Common myeloid progenitor, CD34-positive (primary cell): ENCODE measurements at regions not wholly inside any gene's neighbourhood (a gene's known extent, or its start where the extent isn't known, plus 50 kb on each side); places are given as distances from the start of the nearest gene placed in this dataset.

Source experiments
- CTCF ChIA-PET: fragments of 350-600 bp; sonication (Branson Sonifier 250); formaldehyde crosslinking; loops from one replicate; lab custom pipeline; 2021; ENCODE audit warnings: antibody characterized with exemption; lab: Charles Lee
- POLR2A ChIA-PET: fragments of 350-600 bp; sonication (Branson Sonifier 250); formaldehyde crosslinking; loops from one replicate; lab custom pipeline; 2021; ENCODE audit warnings: antibody characterized with exemption; lab: Charles Lee
- DNase-seq, 3 donors: peaks; one replicate each; pipeline versions ENCODE4 v3.0.0 to v3.0.0-alpha.2; 2013
- H3K27ac ChIP-seq, 2 experiments: 1 replicate in 1 of 2; 2 replicates in 1 of 2; pipeline ENCODE4 v1.7.0; 2013; ENCODE audit warnings: inconsistent platforms in 2 of 2, low read length in 2 of 2, mild to moderate bottlenecking in 2 of 2, low read depth in 1 of 2, moderate library complexity in 1 of 2; ENCODE audit not compliant: severe bottlenecking in 2 of 2, insufficient read depth in 1 of 2, poor library complexity in 1 of 2
- H3K27me3 ChIP-seq, 5 experiments: replicated peaks in 2 of 5; 1 replicate in 3 of 5; 2 replicates in 2 of 5; pipeline versions ENCODE4 v1.6.1 to v1.7.0; 2013; ENCODE audit warnings: low read length in 4 of 5, mild to moderate bottlenecking in 2 of 5, moderate library complexity in 2 of 5, inconsistent platforms in 1 of 5; ENCODE audit not compliant: insufficient read depth in 5 of 5, control insufficient read depth in 4 of 5
- H3K36me3 ChIP-seq, 4 experiments: 1 replicate in 2 of 4; 2 replicates in 2 of 4; pipeline versions ENCODE4 v1.6.1 to v1.7.0; 2013; ENCODE audit warnings: low read length in 3 of 4, control low read depth in 1 of 4, mild to moderate bottlenecking in 1 of 4; ENCODE audit not compliant: control insufficient read depth in 4 of 4, insufficient read depth in 4 of 4
- H3K4me1 ChIP-seq, 4 experiments: 1 replicate in 3 of 4; 2 replicates in 1 of 4; pipeline versions ENCODE4 v1.6.1 to v1.7.1; 2013; ENCODE audit warnings: low read length in 3 of 4, mild to moderate bottlenecking in 3 of 4, control low read depth in 1 of 4, inconsistent platforms in 1 of 4, moderate library complexity in 1 of 4; ENCODE audit not compliant: control insufficient read depth in 4 of 4, insufficient read depth in 4 of 4; ENCODE audit errors: control extremely low read depth in 1 of 4
- H3K4me3 ChIP-seq, 7 experiments: 1 replicate in 4 of 7; 2 replicates in 3 of 7; pipeline versions ENCODE4 v1.5.1 to v1.7.0; 2013; ENCODE audit warnings: mild to moderate bottlenecking in 7 of 7, low read length in 6 of 7, moderate library complexity in 6 of 7, inconsistent platforms in 2 of 7, low read depth in 2 of 7, control low read depth in 1 of 7; ENCODE audit not compliant: insufficient read depth in 4 of 7, control insufficient read depth in 1 of 7; ENCODE audit errors: extremely low read depth in 1 of 7
- H3K9me3 ChIP-seq, 5 experiments: 1 replicate in 4 of 5; 2 replicates in 1 of 5; pipeline versions ENCODE4 v1.6.1 to v1.7.1; 2013; ENCODE audit warnings: low read length in 4 of 5, mild to moderate bottlenecking in 2 of 5, inconsistent platforms in 1 of 5, low read depth in 1 of 5, moderate library complexity in 1 of 5; ENCODE audit not compliant: control insufficient read depth in 4 of 5, insufficient read depth in 2 of 5; ENCODE audit errors: control extremely low read depth in 1 of 5
- WGBS: methylation state at CpG from one replicate; pipeline ENCODE4 v1.1.5; 2013; ENCODE audit not compliant: insufficient coverage; 5-methylcytosine and 5-hydroxymethylcytosine counted together

DNA sequence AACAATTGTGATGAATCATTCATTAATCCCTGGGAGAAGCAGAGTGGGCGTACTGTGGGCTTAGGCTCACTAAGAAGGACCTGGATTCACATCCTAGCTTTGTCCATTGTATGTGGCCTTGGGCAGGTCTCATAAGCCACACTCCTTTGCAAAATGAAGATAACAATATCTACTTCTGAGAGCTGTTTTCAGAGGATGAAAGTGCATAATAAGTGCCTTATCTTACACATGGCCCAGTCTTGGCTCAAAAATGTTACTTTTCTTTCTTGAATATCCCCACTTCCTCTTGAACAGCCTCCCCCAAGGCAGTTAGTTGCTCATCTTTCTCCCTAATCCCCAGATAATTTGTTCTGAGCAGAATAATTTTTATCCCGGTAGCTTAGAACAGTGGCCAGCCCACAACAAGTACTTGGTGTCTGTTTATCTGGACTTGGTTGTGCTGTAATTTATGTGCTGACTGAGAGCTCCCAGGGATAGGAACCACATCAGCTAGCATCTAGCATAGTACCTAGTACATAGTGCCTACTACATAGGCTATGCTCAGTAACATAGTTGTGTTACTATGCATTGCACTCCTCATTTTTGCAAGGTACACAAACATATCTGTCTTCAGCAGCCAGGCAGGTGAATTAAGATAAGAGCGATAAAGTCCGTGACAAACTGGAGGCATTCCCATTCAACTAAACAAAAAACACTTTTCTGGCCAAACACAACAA lies 61.7 kb upstream of the NUDT4 start:
- Histone ChIP-seq H3K36me3 (no peaks in the 10 kb centered on the region), H3K4me1 (peaks cover 0 to 3% (median under 1%) of the 10 kb centered on the region in 4 experiments), H3K27ac (peak overlapping the region in 1 of 2 experiments; percentile 62), H3K27me3 (no peaks in the 10 kb centered on the region), H3K9me3 (no peaks in the 10 kb centered on the region), H3K4me3 (no peak overlapping the region)
- CTCF ChIA-PET: no interaction called here
- POLR2A ChIA-PET: no interaction called here
- 43% methylated on average over 3 of the region's 4 CpGs for WGBS
- DNase-seq: peak; percentile 13 to 76 (median 51)

GRCh38 chr12:93316623-93316971 lies 61.1 kb upstream of the NUDT4 start:
- CTCF ChIA-PET: interaction anchor here (1.3 kb wide), 1 partner anchor 17 kb away, joined by 3 read pairs; no protein-coding TSS in a partner anchor
- Histone ChIP-seq H3K27me3 (no peaks in the 10 kb centered on the region), H3K9me3 (no peaks in the 10 kb centered on the region), H3K4me1 (peaks cover 0 to 3% (median under 1%) of the 10 kb centered on the region in 4 experiments), H3K27ac (peak overlapping the region in 1 of 2 experiments; percentile 3), H3K36me3 (no peaks in the 10 kb centered on the region), H3K4me3 (no peak overlapping the region)
- no CpG with 5 or more reads among the region's 1 CpG for WGBS
- DNase-seq: peak in 1 of 3 donors; percentile 13
- POLR2A ChIA-PET: no interaction called here

GRCh38 chr12:93317227-93317626 lies 60.5 kb upstream of the NUDT4 start:
- ChIA-PET CTCF (interaction anchor here (1.3 kb wide), 1 partner anchor 16 kb away, joined by 3 read pairs; no protein-coding TSS in a partner anchor), POLR2A (interaction anchor here (0.7 kb wide), 1 partner anchor 195 kb away, joined by 3 read pairs; no protein-coding TSS in a partner anchor)
- DNase-seq: peak; percentile 2 to 76 (median 56)

GRCh38 chr12:93318720-93319522 lies 58.8 kb upstream of the NUDT4 start:
- no peaks in the 10 kb centered on the region for H3K27me3 ChIP-seq
- H3K4me3 ChIP-seq: no peak overlapping the region
- H3K27ac ChIP-seq: no peak overlapping the region
- WGBS: 89% methylated on average over 4 of the region's 6 CpGs
- H3K36me3 ChIP-seq: no peaks in the 10 kb centered on the region
- POLR2A ChIA-PET: no interaction called here
- H3K4me1 ChIP-seq: peaks cover 0 to 3% (median under 1%) of the 10 kb centered on the region in 4 experiments
- no peaks in the 10 kb centered on the region for H3K9me3 ChIP-seq
- peak in 1 of 3 donors; percentile 7 for DNase-seq
- CTCF ChIA-PET: no interaction called here

More at GRCh38 chr12:93317227-93317626, 60.5 kb upstream of the NUDT4 start:
- Histone ChIP-seq H3K27ac (no peak overlapping the region), H3K4me3 (no peak overlapping the region), H3K4me1 (peaks cover 0 to 3% (median under 1%) of the 10 kb centered on the region in 4 experiments), H3K9me3 (no peaks in the 10 kb centered on the region), H3K36me3 (no peaks in the 10 kb centered on the region), H3K27me3 (no peaks in the 10 kb centered on the region)
- 81% methylated on average over 5 of the region's 6 CpGs for WGBS

DNA sequence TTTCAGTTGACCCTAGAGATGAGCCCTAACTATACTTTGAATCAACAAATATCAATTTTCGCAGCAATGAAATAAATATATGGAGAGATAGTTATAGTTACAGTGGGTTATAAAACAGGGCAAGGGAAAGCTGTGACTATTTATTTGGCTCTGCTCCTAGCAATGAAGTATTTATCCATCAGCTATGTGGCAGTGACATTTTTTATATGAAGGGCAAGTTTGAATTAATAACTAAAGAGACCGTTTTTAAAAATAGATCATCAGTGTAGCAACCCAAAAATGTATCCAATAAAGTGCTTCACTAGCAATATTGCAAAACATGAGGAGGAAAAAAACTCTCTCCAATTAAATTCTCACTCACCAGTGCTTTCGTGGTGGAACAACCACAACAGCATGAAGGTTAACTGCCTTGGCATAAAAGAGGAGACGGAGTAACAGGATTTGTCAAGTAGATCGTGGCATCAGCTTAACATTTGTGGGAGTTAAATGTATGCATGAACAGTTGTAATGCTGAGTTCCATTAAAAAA lies 58.1 kb upstream of the NUDT4 start:
- Histone ChIP-seq H3K27me3 (no peaks in the 10 kb centered on the region), H3K27ac (no peak overlapping the region), H3K9me3 (no peaks in the 10 kb centered on the region), H3K4me3 (no peak overlapping the region), H3K4me1 (peaks cover 0 to 3% (median under 1%) of the 10 kb centered on the region in 4 experiments), H3K36me3 (no peaks in the 10 kb centered on the region)
- POLR2A ChIA-PET: no interaction called here
- no peak for DNase-seq
- CTCF ChIA-PET: no interaction called here
- WGBS: 98% methylated on average over 4 of the region's 5 CpGs

DNA sequence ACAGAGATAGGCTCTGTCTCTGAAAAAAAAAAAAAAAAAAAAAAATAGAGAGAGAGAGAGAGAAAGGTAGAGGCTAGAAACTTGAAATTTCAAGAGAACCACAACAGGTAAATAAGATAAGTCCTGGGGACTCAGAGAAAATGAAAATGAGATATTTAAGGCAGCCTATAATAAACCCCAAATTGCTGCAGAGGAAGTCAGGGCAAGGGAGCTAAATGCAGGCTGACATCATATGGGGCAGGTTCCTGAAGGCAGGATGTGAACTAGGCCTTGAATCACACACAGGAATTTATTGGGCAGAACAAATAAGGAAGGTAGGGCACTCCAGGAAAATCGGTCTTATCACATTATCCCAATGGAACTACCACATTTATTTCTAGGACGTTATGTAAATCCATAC lies 54.9 kb upstream of the NUDT4 start:
- Histone ChIP-seq H3K27me3 (no peaks in the 10 kb centered on the region), H3K4me1 (no peaks in the 10 kb centered on the region), H3K9me3 (no peaks in the 10 kb centered on the region), H3K27ac (no peak overlapping the region), H3K36me3 (no peaks in the 10 kb centered on the region), H3K4me3 (no peak overlapping the region)
- DNase-seq: no peak
- POLR2A ChIA-PET: no interaction called here
- no CpG with 5 or more reads among the region's 2 CpGs for WGBS
- CTCF ChIA-PET: no interaction called here
